HG02571 (cell line): ENCODE measurements at regions not wholly inside any gene's neighbourhood (a gene's known extent, or its start where the extent isn't known, plus 50 kb on each side); places are given as distances from the start of the nearest gene placed in this dataset.
"Not testable (repeated sequence)": the region's sequence is repeated elsewhere in the genome, so short reads cannot be mapped to it uniquely, and the experiment has no call there.

Source experiments
- ATAC-seq: cut with Tn5 transposase; IDR thresholded peaks from one replicate; pipeline ENCODE4 v1.9.1; 2021; ENCODE audit warnings: mild to moderate bottlenecking, moderate library complexity; ENCODE audit not compliant: unreplicated experiment

GRCh38 chr4:132344924-132345828 lies 803.9 kb upstream of the PCDH10 start:
- no peak for ATAC-seq

GRCh38 chr4:132346016-132346415 lies 803.1 kb upstream of the PCDH10 start:
- no peak for ATAC-seq

- ATAC-seq: not testable (repeated sequence)
Measured at GRCh38 chr4:132351606-132352005, 797.5 kb upstream of the PCDH10 start.

- no peak for ATAC-seq
Measured at GRCh38 chr4:132382243-132382642, 766.9 kb upstream of the PCDH10 start.

- ATAC-seq: no peak
Measured at GRCh38 chr4:132383571-132384199, 765.4 kb upstream of the PCDH10 start.

GRCh38 chr4:132384709-132385108 lies 764.4 kb upstream of the PCDH10 start:
- no peak for ATAC-seq

GRCh38 chr4:132386130-132386529 lies 763.0 kb upstream of the PCDH10 start:
- ATAC-seq: no peak

GRCh38 chr4:132387060-132387459 lies 762.0 kb upstream of the PCDH10 start:
- ATAC-seq: no peak

- no peak for ATAC-seq
Measured at GRCh38 chr4:132395561-132395960, 753.5 kb upstream of the PCDH10 start.

GRCh38 chr4:132396636-132397035 lies 752.5 kb upstream of the PCDH10 start:
- no peak for ATAC-seq

- ATAC-seq: no peak
Measured at GRCh38 chr4:132417220-132417619, 731.9 kb upstream of the PCDH10 start.

GRCh38 chr4:132427125-132427524 lies 722.0 kb upstream of the PCDH10 start:
- ATAC-seq: no peak

- no peak for ATAC-seq
Measured at GRCh38 chr4:132437117-132437516, 712.0 kb upstream of the PCDH10 start.

GRCh38 chr4:132445386-132445785 lies 703.7 kb upstream of the PCDH10 start:
- ATAC-seq: no peak

GRCh38 chr4:132457987-132458386 lies 691.1 kb upstream of the PCDH10 start:
- ATAC-seq: not testable (repeated sequence)

- no peak for ATAC-seq
Measured at GRCh38 chr4:132479543-132479942, 669.6 kb upstream of the PCDH10 start.

GRCh38 chr4:132488555-132488954 lies 660.5 kb upstream of the PCDH10 start:
- ATAC-seq: no peak

- no peak for ATAC-seq
Measured at GRCh38 chr4:132493476-132493875, 655.6 kb upstream of the PCDH10 start.

GRCh38 chr4:132495267-132495812 lies 653.8 kb upstream of the PCDH10 start:
- ATAC-seq: not testable (repeated sequence)

- ATAC-seq: no peak
Measured at GRCh38 chr4:132498215-132498614, 650.9 kb upstream of the PCDH10 start.

GRCh38 chr4:132502096-132502552 lies 647.0 kb upstream of the PCDH10 start:
- ATAC-seq: no peak

GRCh38 chr4:132504438-132504837 lies 644.7 kb upstream of the PCDH10 start:
- ATAC-seq: no peak
